OCI-LY3 (cell line): ENCODE measurements at regions not wholly inside any gene's neighbourhood (a gene's known extent, or its start where the extent isn't known, plus 50 kb on each side); places are given as distances from the start of the nearest gene placed in this dataset.

Source experiments
- EZH2phosphoT487 ChIP-seq: fragments of 200-600 bp; shearing (Covaris generic); IDR thresholded peaks from 2 replicates; pipeline ENCODE4 v1.6.1; 2018; ENCODE audit warnings: antibody characterized with exemption, mixed run types, low read depth
- TF ChIP-seq, protein P1 (sequence below): fragments of 200-600, 300-600 bp; sonication (generic); IDR thresholded peaks from 2 replicates; pipeline ENCODE4 v1.5.1; 2014; ENCODE audit warnings: antibody characterized with exemption, low read length, low read depth

DNA sequence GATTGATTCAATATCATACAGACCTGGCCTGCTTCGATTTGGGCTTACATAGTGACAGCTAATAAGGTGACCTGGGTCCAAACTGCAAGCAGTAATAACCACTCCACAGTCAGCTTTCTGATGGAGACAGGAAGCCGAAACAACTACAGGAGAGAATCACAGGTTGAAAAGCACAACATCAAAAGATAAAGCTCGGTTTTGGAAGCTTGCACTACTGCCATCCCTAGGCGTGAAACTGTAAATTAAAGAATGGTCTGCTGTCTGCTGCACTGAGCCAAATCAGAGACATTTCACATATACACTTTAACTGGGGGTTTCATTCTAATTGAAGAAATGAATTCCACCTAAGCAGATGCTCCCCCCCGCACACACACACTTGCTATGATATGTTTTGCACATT, 116.3 kb downstream of the DHX15 start:
- TF ChIP-seq, protein P1, sequence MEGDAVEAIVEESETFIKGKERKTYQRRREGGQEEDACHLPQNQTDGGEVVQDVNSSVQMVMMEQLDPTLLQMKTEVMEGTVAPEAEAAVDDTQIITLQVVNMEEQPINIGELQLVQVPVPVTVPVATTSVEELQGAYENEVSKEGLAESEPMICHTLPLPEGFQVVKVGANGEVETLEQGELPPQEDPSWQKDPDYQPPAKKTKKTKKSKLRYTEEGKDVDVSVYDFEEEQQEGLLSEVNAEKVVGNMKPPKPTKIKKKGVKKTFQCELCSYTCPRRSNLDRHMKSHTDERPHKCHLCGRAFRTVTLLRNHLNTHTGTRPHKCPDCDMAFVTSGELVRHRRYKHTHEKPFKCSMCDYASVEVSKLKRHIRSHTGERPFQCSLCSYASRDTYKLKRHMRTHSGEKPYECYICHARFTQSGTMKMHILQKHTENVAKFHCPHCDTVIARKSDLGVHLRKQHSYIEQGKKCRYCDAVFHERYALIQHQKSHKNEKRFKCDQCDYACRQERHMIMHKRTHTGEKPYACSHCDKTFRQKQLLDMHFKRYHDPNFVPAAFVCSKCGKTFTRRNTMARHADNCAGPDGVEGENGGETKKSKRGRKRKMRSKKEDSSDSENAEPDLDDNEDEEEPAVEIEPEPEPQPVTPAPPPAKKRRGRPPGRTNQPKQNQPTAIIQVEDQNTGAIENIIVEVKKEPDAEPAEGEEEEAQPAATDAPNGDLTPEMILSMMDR: no peak
- TF ChIP-seq EZH2phosphoT487: no peak
